C4-2B (cell line): ENCODE measurements at regions not wholly inside any gene's neighbourhood (a gene's known extent, or its start where the extent isn't known, plus 50 kb on each side); places are given as distances from the start of the nearest gene placed in this dataset.

Experiments used
- CTCF ChIP-seq: fragments of 450-650 bp; conservative IDR thresholded peaks from 2 replicates; pipeline ENCODE4 v1.5.1; 2017; ENCODE audit warnings: mild to moderate bottlenecking
- ZFX ChIP-seq: fragments of 450-650 bp; IDR thresholded peaks from 2 replicates; pipeline ENCODE4 v1.6.1; 2017

GRCh38 chr6:156589281-156589680 is 187.9 kb upstream of the ARID1B start:
- TF ChIP-seq CTCF (no peak), ZFX (no peak)
